GM12873 (cell line): ENCODE measurements at regions not wholly inside any gene's neighbourhood (a gene's known extent, or its start where the extent isn't known, plus 50 kb on each side); places are given as distances from the start of the nearest gene placed in this dataset.

Source experiments
- TF ChIP-seq, protein P1 (sequence below): IDR thresholded peaks from 2 replicates; pipeline ENCODE4 v1.5.1; 2012; ENCODE audit warnings: low read depth, mild to moderate bottlenecking, moderate library complexity, low read length, control low read depth; ENCODE audit not compliant: insufficient read depth; ENCODE audit errors: missing control alignments

DNA sequence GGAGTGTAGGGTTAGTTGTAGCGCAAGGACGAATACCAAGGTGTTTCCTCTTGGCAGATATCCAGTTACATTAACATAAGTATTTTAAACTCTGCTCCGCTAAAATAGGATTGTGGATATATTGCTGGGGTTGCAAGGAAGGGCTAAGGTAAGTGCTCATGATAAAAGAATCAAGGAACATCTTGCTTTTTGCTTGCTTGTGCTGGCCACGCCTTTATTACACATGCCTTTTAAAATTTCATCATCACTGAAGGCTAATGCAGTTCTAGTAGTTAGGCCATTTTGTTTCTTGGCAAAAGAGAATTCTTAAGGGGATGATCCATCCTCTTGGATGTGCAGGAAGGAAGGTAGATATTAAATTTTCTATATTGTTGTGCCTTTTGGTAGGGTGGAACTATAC, 415.6 kb upstream of the TPM1 start:
- TF ChIP-seq, protein P1, sequence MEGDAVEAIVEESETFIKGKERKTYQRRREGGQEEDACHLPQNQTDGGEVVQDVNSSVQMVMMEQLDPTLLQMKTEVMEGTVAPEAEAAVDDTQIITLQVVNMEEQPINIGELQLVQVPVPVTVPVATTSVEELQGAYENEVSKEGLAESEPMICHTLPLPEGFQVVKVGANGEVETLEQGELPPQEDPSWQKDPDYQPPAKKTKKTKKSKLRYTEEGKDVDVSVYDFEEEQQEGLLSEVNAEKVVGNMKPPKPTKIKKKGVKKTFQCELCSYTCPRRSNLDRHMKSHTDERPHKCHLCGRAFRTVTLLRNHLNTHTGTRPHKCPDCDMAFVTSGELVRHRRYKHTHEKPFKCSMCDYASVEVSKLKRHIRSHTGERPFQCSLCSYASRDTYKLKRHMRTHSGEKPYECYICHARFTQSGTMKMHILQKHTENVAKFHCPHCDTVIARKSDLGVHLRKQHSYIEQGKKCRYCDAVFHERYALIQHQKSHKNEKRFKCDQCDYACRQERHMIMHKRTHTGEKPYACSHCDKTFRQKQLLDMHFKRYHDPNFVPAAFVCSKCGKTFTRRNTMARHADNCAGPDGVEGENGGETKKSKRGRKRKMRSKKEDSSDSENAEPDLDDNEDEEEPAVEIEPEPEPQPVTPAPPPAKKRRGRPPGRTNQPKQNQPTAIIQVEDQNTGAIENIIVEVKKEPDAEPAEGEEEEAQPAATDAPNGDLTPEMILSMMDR, result no peak

DNA sequence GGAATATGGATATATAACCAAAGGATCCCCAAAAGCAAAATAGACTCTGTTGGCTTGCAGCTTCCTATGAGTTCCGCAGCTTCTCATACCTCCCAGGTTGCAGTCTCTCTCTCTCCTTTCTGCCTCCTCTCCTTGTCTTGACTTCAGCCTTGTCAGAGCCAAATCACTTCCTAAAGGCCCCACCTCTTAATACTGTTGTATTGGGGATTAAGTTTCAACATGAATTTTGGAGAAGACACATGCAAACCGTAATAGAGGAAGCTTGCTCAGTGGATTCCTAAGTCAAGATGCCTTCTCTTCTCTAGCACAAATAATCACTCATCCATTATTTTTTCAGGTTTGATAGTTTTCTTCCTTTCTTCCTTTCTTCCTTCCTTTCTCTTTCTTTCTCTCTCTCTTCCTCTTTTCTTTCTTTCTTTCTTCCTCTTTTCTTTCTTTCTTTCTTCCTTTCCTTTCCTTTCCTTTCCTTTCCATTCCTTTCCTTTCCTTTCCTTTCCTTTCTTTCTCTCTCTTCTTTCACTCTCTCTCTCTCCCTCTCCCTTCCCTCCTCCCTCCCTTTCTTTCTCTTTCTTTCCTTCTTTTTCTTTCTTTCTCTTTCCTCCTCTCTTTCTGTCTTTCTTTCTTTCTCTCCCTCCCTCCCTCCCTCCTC, 411.3 kb upstream of the TPM1 start:
- TF ChIP-seq, protein P1, result no peak

DNA sequence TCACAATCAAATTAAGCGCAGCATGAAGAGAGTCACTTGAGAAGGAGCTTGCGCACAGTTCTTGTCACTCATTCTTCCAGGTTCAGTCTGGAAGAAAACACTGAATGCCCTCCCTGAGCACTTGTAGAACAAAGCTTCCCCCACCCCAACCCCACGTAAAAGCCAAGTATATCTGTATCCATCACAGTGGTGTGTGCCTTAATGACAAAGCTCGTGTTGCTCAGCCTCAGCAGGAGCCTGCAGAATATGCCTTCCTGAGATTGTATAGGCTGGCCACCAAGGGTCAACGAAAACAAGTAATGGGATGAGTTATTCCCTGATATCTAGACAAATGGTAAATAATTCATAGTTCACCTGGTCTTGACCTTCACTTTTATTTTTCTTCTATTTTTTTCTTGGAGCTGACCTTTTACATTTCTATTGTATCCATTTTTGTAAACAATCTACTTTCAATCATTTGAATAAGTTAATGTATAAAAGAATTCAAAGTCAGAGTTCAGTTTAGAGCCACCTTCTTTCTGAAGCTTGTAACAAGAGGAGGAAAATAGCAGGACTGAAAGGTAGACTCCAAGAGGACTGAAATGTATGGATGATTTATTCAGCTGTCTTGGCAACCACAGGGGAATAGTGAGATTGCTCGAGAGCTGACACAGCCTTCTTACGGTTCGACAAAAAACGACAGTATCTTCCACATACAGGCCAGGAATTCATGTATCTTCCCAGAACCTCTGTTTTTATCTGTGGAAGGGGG, 405.5 kb upstream of the TPM1 start:
- TF ChIP-seq, protein P1, result no peak

DNA sequence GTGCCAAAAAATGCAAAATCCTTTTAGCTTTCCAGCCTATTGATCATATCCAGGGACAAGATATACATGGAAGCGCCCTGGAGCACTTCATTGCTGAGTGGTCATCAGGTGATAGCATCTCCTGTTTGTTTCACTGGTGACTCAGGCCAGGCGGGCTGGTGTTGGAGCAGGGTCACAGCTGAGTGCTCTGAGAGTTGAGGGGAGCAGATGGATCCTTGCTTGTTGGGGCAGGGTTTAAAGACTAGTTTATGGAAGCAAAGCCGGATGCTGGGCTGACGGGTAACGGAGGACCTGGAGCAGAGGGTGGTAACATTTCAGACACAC, 405.0 kb upstream of the TPM1 start:
- TF ChIP-seq, protein P1, result no peak

DNA sequence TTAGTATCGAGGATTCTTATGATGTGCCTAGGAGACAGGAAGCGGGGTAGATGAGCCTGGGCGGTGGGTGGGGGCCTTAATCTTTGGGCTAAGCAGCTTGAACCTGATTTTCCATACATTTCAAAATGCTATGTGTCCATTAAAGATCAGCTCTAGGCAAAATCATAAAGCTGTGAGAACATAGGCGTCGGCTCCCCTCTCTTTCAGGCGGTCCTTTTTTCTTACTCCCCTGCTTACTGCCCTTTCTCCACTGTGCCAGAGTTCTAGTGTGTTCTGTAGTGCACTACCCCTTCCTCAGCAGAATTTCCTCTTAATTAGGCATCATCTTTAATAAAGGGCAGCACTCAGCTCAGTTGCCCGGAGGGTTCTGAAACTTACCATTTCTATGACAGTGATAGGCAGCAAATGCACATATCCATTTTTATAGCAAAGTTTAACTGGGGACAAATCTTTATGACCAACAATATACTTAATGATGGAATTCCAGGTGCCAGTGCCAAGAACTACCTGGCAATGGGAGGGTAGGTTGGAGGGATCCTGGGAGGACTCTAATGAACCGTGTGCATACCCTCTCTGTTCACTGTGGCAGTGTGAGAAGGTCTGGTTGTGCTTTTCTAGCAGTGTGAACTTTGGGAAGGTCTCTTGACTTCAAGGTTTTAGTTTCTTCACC, 404.5 kb upstream of the TPM1 start:
- TF ChIP-seq, protein P1, result no peak

DNA sequence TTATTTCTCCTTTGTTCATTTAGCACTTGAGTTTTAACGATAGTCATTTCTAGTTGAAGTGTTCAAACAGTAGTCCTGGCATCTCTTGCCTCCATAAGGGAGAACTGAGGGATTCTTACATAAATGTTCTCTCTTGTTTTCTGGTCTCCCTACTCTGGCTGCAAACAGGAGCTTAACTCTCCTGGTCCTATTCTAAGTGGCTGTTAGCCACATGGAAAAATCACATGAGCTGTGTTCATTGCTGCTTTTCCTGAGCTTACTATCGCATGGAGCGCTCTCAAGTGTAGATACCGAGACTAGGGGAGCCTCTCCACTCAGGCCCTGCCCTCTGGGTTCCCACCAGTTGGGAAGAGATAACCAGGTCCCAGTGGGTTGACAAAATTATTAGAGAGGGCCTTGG, 403.1 kb upstream of the TPM1 start:
- TF ChIP-seq, protein P1, result no peak

DNA sequence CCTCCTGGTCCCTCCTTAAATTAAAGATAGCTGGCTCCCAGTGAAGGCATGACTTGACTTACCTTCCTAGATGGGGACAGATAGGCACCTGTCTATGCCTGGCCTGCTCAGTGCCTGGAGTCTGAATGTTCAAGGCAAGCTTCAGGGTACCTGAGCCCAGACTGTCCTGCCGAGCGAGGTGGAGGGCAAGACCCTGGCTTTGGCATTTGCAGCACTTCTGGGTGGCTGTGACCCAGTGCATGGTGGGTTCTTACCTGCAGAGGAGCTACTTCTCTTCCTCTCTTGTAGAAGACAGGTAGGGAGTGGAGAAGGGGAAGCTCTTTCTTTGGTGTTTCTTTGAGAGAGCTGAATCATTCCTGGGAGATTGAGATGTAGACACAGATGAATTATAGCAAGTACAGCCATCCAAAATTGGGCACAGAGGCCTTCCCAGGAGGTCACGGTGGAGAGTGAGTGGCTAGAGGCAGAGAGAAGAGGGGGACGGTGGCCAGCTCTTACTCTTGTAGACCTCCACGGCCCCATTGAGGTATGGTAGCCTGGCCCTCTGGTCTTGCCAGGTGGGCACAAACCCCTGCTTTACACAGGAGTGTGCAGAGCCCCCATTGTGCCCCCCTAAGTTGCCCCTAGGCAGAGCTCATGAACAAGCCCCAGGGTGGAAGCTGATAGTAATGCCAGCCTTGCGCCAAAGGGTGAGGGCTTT, 402.5 kb upstream of the TPM1 start:
- TF ChIP-seq, protein P1, result no peak
